ENCODE measurements at regions not wholly inside any gene's neighbourhood (a gene's known extent, or its start where the extent isn't known, plus 50 kb on each side); places are given as distances from the start of the nearest gene placed in this dataset.

- no peak for TF ChIP-seq EZH2phosphoT487 (IDR thresholded peaks at IDR 0.05; ENCODE audit: low read length)
- TF ChIP-seq, protein P1, sequence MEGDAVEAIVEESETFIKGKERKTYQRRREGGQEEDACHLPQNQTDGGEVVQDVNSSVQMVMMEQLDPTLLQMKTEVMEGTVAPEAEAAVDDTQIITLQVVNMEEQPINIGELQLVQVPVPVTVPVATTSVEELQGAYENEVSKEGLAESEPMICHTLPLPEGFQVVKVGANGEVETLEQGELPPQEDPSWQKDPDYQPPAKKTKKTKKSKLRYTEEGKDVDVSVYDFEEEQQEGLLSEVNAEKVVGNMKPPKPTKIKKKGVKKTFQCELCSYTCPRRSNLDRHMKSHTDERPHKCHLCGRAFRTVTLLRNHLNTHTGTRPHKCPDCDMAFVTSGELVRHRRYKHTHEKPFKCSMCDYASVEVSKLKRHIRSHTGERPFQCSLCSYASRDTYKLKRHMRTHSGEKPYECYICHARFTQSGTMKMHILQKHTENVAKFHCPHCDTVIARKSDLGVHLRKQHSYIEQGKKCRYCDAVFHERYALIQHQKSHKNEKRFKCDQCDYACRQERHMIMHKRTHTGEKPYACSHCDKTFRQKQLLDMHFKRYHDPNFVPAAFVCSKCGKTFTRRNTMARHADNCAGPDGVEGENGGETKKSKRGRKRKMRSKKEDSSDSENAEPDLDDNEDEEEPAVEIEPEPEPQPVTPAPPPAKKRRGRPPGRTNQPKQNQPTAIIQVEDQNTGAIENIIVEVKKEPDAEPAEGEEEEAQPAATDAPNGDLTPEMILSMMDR (IDR thresholded peaks at IDR 0.05; ENCODE audit: low read length) = no peak
These were observed 153.2 kb downstream of the MACROH2A1 start for GRCh38 chr5:135245521-135246499.
